Lung (tissue), 11 donors: ENCODE measurements at regions not wholly inside any gene's neighbourhood (a gene's known extent, or its start where the extent isn't known, plus 50 kb on each side); places are given as distances from the start of the nearest gene placed in this dataset.
"Not testable (repeated sequence)": the region's sequence is repeated elsewhere in the genome, so short reads cannot be mapped to it uniquely, and the experiment has no call there.

ENCODE experiments used
- ATAC-seq: fragments of 200-7000 bp; cut with Tn5 transposase; one replicate; pipeline ENCODE4 v1.9.1; 2020; ENCODE audit warnings: moderate number of reproducible peaks; ENCODE audit not compliant: insufficient read depth, low FRiP score
- DNase-seq, 3 donors: peaks; one replicate each; pipeline ENCODE4 v3.0.0-alpha.2; 2013 to 2017
- H3K27ac ChIP-seq, 2 donors: one replicate each; pipeline ENCODE4 v1.5.1; 2013; ENCODE audit warnings: mild to moderate bottlenecking in 2 of 2, moderate library complexity in 2 of 2, control low read depth in 1 of 2, inconsistent platforms in 1 of 2, low read depth in 1 of 2, low read length in 1 of 2
- H3K27me3 ChIP-seq, 3 donors: one replicate each; pipeline ENCODE4 v1.5.1; 2013; ENCODE audit warnings: low read length in 2 of 3; ENCODE audit not compliant: control insufficient read depth in 3 of 3, insufficient read depth in 3 of 3
- H3K36me3 ChIP-seq, 4 donors: one replicate each; pipeline ENCODE4 v1.5.1; 2013; ENCODE audit warnings: low read length in 4 of 4, mild to moderate bottlenecking in 1 of 4, moderate library complexity in 1 of 4; ENCODE audit not compliant: control insufficient read depth in 4 of 4, insufficient read depth in 4 of 4
- H3K4me1 ChIP-seq, 5 donors: one replicate each; pipeline ENCODE4 v1.5.1; 2013; ENCODE audit warnings: low read length in 5 of 5, mild to moderate bottlenecking in 2 of 5, moderate library complexity in 1 of 5; ENCODE audit not compliant: control insufficient read depth in 5 of 5, insufficient read depth in 5 of 5
- H3K4me3 ChIP-seq: one replicate; pipeline ENCODE4 v1.5.1; 2013; ENCODE audit warnings: mild to moderate bottlenecking, control low read depth, moderate library complexity
- H3K9ac ChIP-seq, 2 donors: one replicate each; pipeline ENCODE4 v1.5.1; 2013; ENCODE audit warnings: low read length in 2 of 2, control low read depth in 1 of 2; ENCODE audit not compliant: insufficient read depth in 1 of 2
- H3K9me3 ChIP-seq, 4 donors: one replicate each; pipeline ENCODE4 v1.5.1; 2013; ENCODE audit warnings: low read length in 3 of 4, mild to moderate bottlenecking in 1 of 4, moderate library complexity in 1 of 4; ENCODE audit not compliant: control insufficient read depth in 4 of 4, insufficient read depth in 3 of 4
- WGBS, 2 donors: extraction: QIAGEN DNeasy Blood & Tissue Kit; methylation state at CpG; one replicate each; pipeline ENCODE4 v1.1.7; 2013; 5-methylcytosine and 5-hydroxymethylcytosine counted together
- TF ChIP-seq, protein P1 (sequence below): IDR thresholded peaks from 2 replicates; pipeline ENCODE4 v1.5.1; 2012; ENCODE audit warnings: mild to moderate bottlenecking; ENCODE audit errors: control extremely low read depth, extremely low read depth
- donor health status: control.
- donor health status: control.
- donor health status: Bipolar disorder and iron deficiency.
- donor health status: healthy.
- donor health status: DM: yes; HTN: yes; CAD: no.

DNA sequence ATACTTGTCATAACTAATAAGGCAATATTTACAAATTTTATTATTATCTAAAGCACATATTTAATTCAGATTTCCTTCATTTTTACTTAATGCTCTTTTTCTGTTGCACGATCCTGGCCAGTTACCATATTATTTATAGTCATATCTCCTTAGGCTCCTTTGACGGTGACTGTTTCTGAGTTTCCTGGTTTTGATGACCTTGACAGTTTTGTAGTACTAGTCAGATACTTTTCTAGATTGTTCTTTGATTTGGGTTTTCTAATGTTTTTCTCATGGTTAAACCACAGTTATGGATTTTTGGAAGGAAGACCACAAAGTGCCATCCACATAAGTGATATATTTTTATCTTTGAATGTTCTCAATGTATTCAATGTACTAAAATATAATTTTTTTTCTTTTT, 171.0 kb upstream of the NANOGP8 start:
- ATAC-seq (no peak), DNase-seq (no peak)
- H3K9ac ChIP-seq = no peak overlapping the region
- no peak overlapping the region for H3K27ac ChIP-seq
- no peaks in the 10 kb centered on the region for H3K4me1 ChIP-seq
- no peaks in the 10 kb centered on the region for H3K27me3 ChIP-seq
- 41 to 61% methylated on average over 2 of the region's 2 CpGs for WGBS, 2 donors
- H3K36me3 ChIP-seq = no peaks in the 10 kb centered on the region
- no peaks in the 10 kb centered on the region for H3K9me3 ChIP-seq
- H3K4me3 ChIP-seq = no peak overlapping the region
- TF ChIP-seq, protein P1, sequence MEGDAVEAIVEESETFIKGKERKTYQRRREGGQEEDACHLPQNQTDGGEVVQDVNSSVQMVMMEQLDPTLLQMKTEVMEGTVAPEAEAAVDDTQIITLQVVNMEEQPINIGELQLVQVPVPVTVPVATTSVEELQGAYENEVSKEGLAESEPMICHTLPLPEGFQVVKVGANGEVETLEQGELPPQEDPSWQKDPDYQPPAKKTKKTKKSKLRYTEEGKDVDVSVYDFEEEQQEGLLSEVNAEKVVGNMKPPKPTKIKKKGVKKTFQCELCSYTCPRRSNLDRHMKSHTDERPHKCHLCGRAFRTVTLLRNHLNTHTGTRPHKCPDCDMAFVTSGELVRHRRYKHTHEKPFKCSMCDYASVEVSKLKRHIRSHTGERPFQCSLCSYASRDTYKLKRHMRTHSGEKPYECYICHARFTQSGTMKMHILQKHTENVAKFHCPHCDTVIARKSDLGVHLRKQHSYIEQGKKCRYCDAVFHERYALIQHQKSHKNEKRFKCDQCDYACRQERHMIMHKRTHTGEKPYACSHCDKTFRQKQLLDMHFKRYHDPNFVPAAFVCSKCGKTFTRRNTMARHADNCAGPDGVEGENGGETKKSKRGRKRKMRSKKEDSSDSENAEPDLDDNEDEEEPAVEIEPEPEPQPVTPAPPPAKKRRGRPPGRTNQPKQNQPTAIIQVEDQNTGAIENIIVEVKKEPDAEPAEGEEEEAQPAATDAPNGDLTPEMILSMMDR = no peak

DNA sequence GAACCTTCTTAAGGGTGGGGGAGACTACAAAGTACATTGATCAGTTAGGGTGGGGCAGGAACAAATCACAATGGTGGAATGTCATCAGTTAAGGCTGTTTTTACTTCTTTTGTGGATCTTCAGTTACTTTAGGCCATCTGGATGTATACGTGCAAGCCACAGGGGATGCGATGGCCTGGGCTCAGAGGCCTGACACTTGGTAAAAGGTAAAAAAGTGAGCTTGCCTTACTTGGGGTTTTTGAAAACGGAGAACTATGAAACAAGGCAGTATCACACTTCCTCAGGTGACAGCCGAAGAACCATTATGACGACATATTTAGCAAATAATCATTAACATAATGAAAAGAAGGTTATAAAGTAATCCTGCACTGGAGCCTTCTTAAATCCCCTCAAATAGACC, 169.8 kb upstream of the NANOGP8 start:
- not testable (repeated sequence) for H3K27ac ChIP-seq, ATAC-seq, H3K9ac ChIP-seq, H3K27me3 ChIP-seq, H3K4me1 ChIP-seq, H3K9me3 ChIP-seq, H3K36me3 ChIP-seq, DNase-seq, H3K4me3 ChIP-seq
- 91 to 95% methylated on average over 5 of the region's 5 CpGs for WGBS, 2 donors

GRCh38 chr15:35254062-35254461, 169.0 kb upstream of the NANOGP8 start:
- DNase-seq (no peak), ATAC-seq (no peak)
- TF ChIP-seq, protein P1 = no peak
- H3K36me3 ChIP-seq = no peaks in the 10 kb centered on the region
- no peak overlapping the region for H3K4me3 ChIP-seq
- H3K27me3 ChIP-seq = no peaks in the 10 kb centered on the region
- no peak overlapping the region for H3K9ac ChIP-seq
- 73 to 76% methylated on average over 1 of the region's 1 CpG for WGBS, 2 donors
- H3K4me1 ChIP-seq = no peaks in the 10 kb centered on the region
- no peaks in the 10 kb centered on the region for H3K9me3 ChIP-seq
- no peak overlapping the region for H3K27ac ChIP-seq

DNA sequence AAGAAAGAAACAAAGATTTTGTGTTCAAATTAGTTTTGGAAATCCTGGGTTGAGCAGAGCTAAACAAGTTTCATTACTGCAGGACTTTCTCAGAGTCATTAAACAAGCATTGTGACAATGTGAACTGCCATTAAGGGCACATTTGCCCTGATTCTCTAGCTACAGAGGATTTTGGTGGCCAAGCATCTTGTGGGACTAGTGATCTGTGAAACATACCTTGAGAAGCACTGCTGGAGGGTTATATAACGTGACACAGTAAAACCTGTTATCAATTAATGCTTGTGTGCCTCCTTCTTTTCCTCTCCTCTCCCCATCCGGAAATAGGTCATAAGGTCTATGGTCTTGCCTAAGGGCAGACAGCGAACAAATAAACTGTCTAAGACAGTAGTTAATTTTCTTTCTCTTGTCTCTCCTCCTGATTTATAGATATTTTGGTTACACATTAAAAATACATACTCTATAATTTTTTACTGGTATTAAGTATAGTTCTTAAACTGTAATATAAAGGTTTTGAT, 167.3 kb upstream of the NANOGP8 start:
- DNase-seq = no peak
- H3K27ac ChIP-seq = no peak overlapping the region
- no peak overlapping the region for H3K9ac ChIP-seq
- H3K9me3 ChIP-seq = no peaks in the 10 kb centered on the region
- TF ChIP-seq, protein P1 = no peak
- H3K4me1 ChIP-seq = no peaks in the 10 kb centered on the region
- no peaks in the 10 kb centered on the region for H3K27me3 ChIP-seq
- ATAC-seq = no peak
- H3K4me3 ChIP-seq = no peak overlapping the region
- H3K36me3 ChIP-seq = no peaks in the 10 kb centered on the region
- 73 to 86% methylated on average over 3 of the region's 3 CpGs for WGBS, 2 donors
